ENCODE measurements at regions not wholly inside any gene's neighbourhood (a gene's known extent, or its start where the extent isn't known, plus 50 kb on each side); places are given as distances from the start of the nearest gene placed in this dataset.

DNA sequence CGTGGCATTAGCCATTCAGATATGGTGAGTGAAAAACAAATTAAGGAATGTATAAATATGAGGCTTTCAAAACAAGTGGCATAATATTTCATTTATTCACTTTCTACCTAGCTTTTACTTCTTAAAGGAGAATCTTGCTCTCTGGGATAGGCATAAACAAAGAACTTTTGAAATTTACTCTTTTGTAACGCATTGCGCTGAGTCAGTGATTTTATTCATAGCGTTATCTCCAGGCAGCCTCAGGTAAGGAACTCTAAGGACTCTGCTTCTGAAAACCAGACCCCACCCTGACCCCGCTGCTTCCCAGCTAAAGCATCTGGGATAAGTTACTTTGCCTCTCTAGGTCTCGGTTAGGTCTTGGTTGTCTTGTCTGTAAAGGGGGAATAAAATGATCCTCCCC, 234.7 kb downstream of the MYLK4 start:
- no peak overlapping the region for H3K27ac ChIP-seq (ENCODE audit: extremely low read depth, low read depth, low read length)
- no peaks in the 10 kb centered on the region for H3K4me1 ChIP-seq (ENCODE audit: control insufficient read depth, insufficient read depth, low read length)
- ChIA-PET CTCF (interaction anchor here (1.4 to 2.2 kb wide), 3 partner anchors 8 to 12 kb away, joined by 4 to 9 read pairs (median 4); no protein-coding TSS in a partner anchor), POLR2A (no interaction called here)
- H3K9me3 ChIP-seq (ENCODE audit: control insufficient read depth, insufficient read depth, low read depth, low read length) = no peaks in the 10 kb centered on the region
- TF ChIP-seq, protein P1, sequence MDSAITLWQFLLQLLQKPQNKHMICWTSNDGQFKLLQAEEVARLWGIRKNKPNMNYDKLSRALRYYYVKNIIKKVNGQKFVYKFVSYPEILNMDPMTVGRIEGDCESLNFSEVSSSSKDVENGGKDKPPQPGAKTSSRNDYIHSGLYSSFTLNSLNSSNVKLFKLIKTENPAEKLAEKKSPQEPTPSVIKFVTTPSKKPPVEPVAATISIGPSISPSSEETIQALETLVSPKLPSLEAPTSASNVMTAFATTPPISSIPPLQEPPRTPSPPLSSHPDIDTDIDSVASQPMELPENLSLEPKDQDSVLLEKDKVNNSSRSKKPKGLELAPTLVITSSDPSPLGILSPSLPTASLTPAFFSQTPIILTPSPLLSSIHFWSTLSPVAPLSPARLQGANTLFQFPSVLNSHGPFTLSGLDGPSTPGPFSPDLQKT (IDR thresholded peaks at IDR 0.05; ENCODE audit: borderline replicate concordance, low read depth, low read length) = no peak
- TF ChIP-seq ZNF394 (tag by site-specific recombination; IDR thresholded peaks at IDR 0.05; ENCODE audit: borderline replicate concordance) = no peak
- TF ChIP-seq GLI4 (tag by site-specific recombination; IDR thresholded peaks at IDR 0.05) = no peak
- no peak for TF ChIP-seq ZNF169 (tag by site-specific recombination; IDR thresholded peaks at IDR 0.05)
- TF ChIP-seq KLF10 (tag by site-specific recombination; IDR thresholded peaks at IDR 0.05) = no peak
- TF ChIP-seq ZNF623 (tag by site-specific recombination; IDR thresholded peaks at IDR 0.05) = no peak
- no peak for TF ChIP-seq ZSCAN18 (tag by site-specific recombination; IDR thresholded peaks at IDR 0.05)
- H3K36me3 ChIP-seq (ENCODE audit: control insufficient read depth in 2 of 2, insufficient read depth in 1 of 2, low read length in 2 of 2) = no peaks in the 10 kb centered on the region
- no peak overlapping the region for H3K4me3 ChIP-seq (ENCODE audit: low read depth, low read length)

GRCh38 chr6:2514965-2515543, 235.7 kb downstream of the MYLK4 start:
- CTCF ChIA-PET = interaction anchor here (1.4 to 2.2 kb wide), 3 partner anchors 9 to 13 kb away, joined by 4 to 9 read pairs (median 4); no protein-coding TSS in a partner anchor
- Histone ChIP-seq H3K4me3 (ENCODE audit: low read depth, low read length) (no peak overlapping the region), H3K27ac (ENCODE audit: extremely low read depth, low read depth, low read length) (no peak overlapping the region), H3K9me3 (ENCODE audit: control insufficient read depth, insufficient read depth, low read depth, low read length) (no peaks in the 10 kb centered on the region), H3K4me1 (ENCODE audit: control insufficient read depth, insufficient read depth, low read length) (no peaks in the 10 kb centered on the region), H3K36me3 (ENCODE audit: control insufficient read depth in 2 of 2, insufficient read depth in 1 of 2, low read length in 2 of 2) (no peaks in the 10 kb centered on the region)
- POLR2A ChIA-PET = no interaction called here
- TF ChIP-seq ZNF114 (tag by site-specific recombination; IDR thresholded peaks at IDR 0.05) = no peak
- no peak for TF ChIP-seq ZBTB7A (tag by site-specific recombination; IDR thresholded peaks at IDR 0.05; ENCODE audit: low read depth)
- TF ChIP-seq ZNF692 (tag by site-specific recombination; IDR thresholded peaks at IDR 0.05) = no peak
- no peak for TF ChIP-seq KLF8 (tag by site-specific recombination; IDR thresholded peaks at IDR 0.05)
- TF ChIP-seq ZNF513 (tag by site-specific recombination; IDR thresholded peaks at IDR 0.05) = no peak
- no peak for TF ChIP-seq ZNF157 (tag by site-specific recombination; IDR thresholded peaks at IDR 0.05)
- no peak for TF ChIP-seq ZNF169 (tag by site-specific recombination; IDR thresholded peaks at IDR 0.05)

DNA sequence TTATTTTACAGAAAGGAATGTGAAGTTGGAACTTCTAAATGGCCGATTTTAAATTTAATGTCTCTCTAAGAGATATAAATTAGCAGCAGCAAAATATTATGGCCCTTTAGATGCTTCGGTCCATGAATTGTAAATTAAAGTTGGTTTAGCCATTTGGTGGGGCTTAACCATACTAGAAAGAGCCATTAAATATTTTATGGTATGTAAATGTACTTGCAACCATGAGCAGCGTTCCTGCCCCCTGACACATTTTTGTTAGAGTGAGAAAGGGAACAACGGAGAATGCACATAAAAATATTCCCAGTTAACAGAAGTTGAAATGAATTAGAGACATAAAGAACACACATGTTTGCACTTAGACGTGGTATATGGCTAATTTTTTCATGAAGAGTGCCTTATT, 237.9 kb downstream of the MYLK4 start:
- POLR2A ChIA-PET = no interaction called here
- CTCF ChIA-PET = no interaction called here
- H3K36me3 ChIP-seq (ENCODE audit: control insufficient read depth in 2 of 2, insufficient read depth in 1 of 2, low read length in 2 of 2) = no peaks in the 10 kb centered on the region
- H3K4me1 ChIP-seq (ENCODE audit: control insufficient read depth, insufficient read depth, low read length) = no peaks in the 10 kb centered on the region
- no peak overlapping the region for H3K4me3 ChIP-seq (ENCODE audit: low read depth, low read length)
- no peak overlapping the region for H3K27ac ChIP-seq (ENCODE audit: extremely low read depth, low read depth, low read length)
- H3K9me3 ChIP-seq (ENCODE audit: control insufficient read depth, insufficient read depth, low read depth, low read length) = no peaks in the 10 kb centered on the region; the same call in 1 of the 2 replicates
- no peak for TF ChIP-seq ZNF292 (tag by site-specific recombination; IDR thresholded peaks at IDR 0.05; ENCODE audit: borderline replicate concordance, low read depth)
- no peak for TF ChIP-seq ZSCAN30 (tag by site-specific recombination; IDR thresholded peaks at IDR 0.05)
- no peak for TF ChIP-seq KLF8 (tag by site-specific recombination; IDR thresholded peaks at IDR 0.05)
- no peak for TF ChIP-seq ZNF473 (tag by site-specific recombination; IDR thresholded peaks at IDR 0.05)
- no peak for TF ChIP-seq ZNF629 (tag by site-specific recombination; IDR thresholded peaks at IDR 0.05)
- TF ChIP-seq ZNF138 (tag by site-specific recombination; IDR thresholded peaks at IDR 0.05; ENCODE audit: borderline replicate concordance) = no peak
- TF ChIP-seq ZNF423 (tag by site-specific recombination; IDR thresholded peaks at IDR 0.05) = no peak
- no peak for TF ChIP-seq ZNF148 (tag by site-specific recombination; IDR thresholded peaks at IDR 0.05; ENCODE audit: borderline replicate concordance)
- no peak for TF ChIP-seq ZNF223 (tag by site-specific recombination; IDR thresholded peaks at IDR 0.05)
